Right lobe of liver (tissue), 4 donors: ENCODE measurements at regions not wholly inside any gene's neighbourhood (a gene's known extent, or its start where the extent isn't known, plus 50 kb on each side); places are given as distances from the start of the nearest gene placed in this dataset.

Source experiments
- CTCF ChIP-seq, 4 donors: fragments of 200-600 bp in 3 of 4; fragments of 450-650 bp in 1 of 4; IDR thresholded peaks; one replicate each; pipeline versions ENCODE4 v1.5.1 to v1.8.0; 2016 to 2022; ENCODE audit warnings: antibody characterized with exemption in 4 of 4, mild to moderate bottlenecking in 2 of 4
- POLR2A ChIP-seq: fragments of 450-650 bp; IDR thresholded peaks from one replicate; pipeline ENCODE4 v1.6.1; 2017; ENCODE audit warnings: antibody characterized with exemption, mild to moderate bottlenecking
- donor health status: DM: no; HTN: no; CAD: no.
- donor health status: DM: no; HTN: no; CAD: no.
- donor health status: DM: no; HTN: yes; CAD: no.

- TF ChIP-seq POLR2A: no peak
- no peak for TF ChIP-seq CTCF (IDR thresholded peaks at IDR 0.05)
Measured at GRCh38 chr18:10374636-10375293, 79.7 kb upstream of the APCDD1 start.
